ENCODE measurements at regions not wholly inside any gene's neighbourhood (a gene's known extent, or its start where the extent isn't known, plus 50 kb on each side); places are given as distances from the start of the nearest gene placed in this dataset.

DNA sequence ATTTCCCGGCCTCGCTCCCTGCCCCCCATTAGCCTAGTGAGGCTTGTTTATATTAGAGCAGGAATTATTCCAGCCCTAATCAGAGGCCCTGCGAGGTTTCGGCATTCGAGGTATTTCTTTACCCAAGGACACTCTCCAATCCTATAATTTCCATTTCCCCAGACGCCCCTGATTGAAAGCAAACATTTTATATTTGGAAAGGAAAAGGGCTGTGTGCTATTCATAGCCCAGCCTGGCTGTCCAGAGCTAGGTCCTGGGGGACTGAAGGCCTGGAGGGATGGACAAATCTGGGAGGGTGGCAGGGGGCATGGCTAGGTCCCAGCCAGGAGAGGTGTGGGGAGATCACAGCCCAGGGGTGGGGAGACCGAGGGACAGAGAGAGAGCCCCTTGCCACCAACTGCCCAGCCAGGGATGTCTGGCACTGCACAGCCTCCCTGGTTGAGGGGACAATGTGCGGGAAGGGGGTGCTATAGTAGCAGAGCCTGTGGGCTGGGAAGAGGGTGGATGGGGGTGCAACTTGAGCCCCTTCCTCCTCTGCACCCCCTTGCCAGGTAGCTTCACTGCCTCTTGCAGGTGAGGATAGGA lies 125.1 kb downstream of the BARX1 start:
- H3K9me3 ChIP-seq (ENCODE audit: insufficient read depth, low read length, severe bottlenecking) = no peaks in the 10 kb centered on the region
- TF ChIP-seq EZH2 (IDR thresholded peaks at IDR 0.05; ENCODE audit: borderline replicate concordance, low read depth, low read length, severe bottlenecking) = no peak
- TF ChIP-seq, protein P1, sequence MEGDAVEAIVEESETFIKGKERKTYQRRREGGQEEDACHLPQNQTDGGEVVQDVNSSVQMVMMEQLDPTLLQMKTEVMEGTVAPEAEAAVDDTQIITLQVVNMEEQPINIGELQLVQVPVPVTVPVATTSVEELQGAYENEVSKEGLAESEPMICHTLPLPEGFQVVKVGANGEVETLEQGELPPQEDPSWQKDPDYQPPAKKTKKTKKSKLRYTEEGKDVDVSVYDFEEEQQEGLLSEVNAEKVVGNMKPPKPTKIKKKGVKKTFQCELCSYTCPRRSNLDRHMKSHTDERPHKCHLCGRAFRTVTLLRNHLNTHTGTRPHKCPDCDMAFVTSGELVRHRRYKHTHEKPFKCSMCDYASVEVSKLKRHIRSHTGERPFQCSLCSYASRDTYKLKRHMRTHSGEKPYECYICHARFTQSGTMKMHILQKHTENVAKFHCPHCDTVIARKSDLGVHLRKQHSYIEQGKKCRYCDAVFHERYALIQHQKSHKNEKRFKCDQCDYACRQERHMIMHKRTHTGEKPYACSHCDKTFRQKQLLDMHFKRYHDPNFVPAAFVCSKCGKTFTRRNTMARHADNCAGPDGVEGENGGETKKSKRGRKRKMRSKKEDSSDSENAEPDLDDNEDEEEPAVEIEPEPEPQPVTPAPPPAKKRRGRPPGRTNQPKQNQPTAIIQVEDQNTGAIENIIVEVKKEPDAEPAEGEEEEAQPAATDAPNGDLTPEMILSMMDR (IDR thresholded peaks at IDR 0.05; ENCODE audit: borderline replicate concordance, extremely low read depth, low read length, poor library complexity, severe bottlenecking) = no peak
- peaks cover 2% of the 10 kb centered on the region for H3K27me3 ChIP-seq (ENCODE audit: insufficient read depth, low read length, poor library complexity)
- H3K4me2 ChIP-seq (ENCODE audit: insufficient read depth, low read length) = no peak overlapping the region
- no peak overlapping the region for H2AFZ ChIP-seq (ENCODE audit: low read depth, low read length)
- H3K36me3 ChIP-seq (ENCODE audit: insufficient read depth, low read length) = no peaks in the 10 kb centered on the region
- no peaks in the 10 kb centered on the region for H3K4me1 ChIP-seq (ENCODE audit: insufficient read depth, low read length)
- no peak for ATAC-seq (ENCODE audit: insufficient read depth, low read depth)
- no peak overlapping the region for H3K9ac ChIP-seq (ENCODE audit: low read depth, low read length)
- no peak overlapping the region for H3K27ac ChIP-seq (ENCODE audit: low read length)
- DNase-seq = no peak
- H3K79me2 ChIP-seq (ENCODE audit: insufficient read depth, low read length) = no peaks in the 10 kb centered on the region
- no peaks in the 10 kb centered on the region for H4K20me1 ChIP-seq (ENCODE audit: insufficient read depth, low read length)
- H3K4me3 ChIP-seq (ENCODE audit: low read depth in 1 of 2, low read length in 2 of 2) = no peak overlapping the region

DNA sequence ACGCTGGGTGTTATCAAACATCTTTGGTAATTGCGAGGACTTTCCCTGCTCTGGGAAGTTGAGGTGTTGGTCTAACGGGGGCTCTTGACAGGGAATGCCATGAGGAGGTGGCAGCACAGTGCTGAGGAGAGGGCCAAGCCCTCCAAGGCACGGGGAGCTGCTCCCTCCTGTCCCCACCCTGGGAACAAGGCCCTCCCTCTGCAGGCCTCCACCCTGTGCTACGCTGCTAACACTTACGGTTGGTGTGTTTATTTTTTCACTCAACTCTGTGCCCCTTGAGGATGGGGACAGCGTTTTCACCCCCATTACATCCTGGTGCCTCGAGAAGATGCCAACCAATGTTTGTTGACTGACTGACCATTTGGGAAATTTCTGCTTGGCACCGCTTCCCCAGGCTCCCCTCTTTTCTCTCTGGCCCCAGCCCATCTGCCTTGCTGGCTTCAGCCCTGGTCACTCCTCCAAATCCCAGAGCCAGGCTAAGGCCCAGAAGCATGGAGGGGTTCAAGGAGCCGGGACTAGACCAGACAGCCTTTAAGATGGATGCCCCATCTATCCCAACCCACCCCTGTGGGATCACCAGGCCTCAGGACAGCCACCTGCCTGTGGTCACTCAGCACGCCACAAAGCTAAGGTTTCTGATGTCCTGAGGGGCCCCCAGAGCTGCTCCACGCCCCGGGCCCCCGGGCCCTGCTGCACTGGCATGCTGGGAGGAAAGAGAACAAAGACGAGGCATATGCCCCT lies 125.7 kb downstream of the BARX1 start:
- ATAC-seq (ENCODE audit: insufficient read depth, low read depth) = no peak
- DNase-seq = no peak
- Histone ChIP-seq H3K79me2 (ENCODE audit: insufficient read depth, low read length) (no peaks in the 10 kb centered on the region), H4K20me1 (ENCODE audit: insufficient read depth, low read length) (no peaks in the 10 kb centered on the region), H3K4me3 (ENCODE audit: low read depth in 1 of 2, low read length in 2 of 2) (no peak overlapping the region), H3K36me3 (ENCODE audit: insufficient read depth, low read length) (no peaks in the 10 kb centered on the region), H3K27ac (ENCODE audit: low read length) (no peak overlapping the region), H3K9ac (ENCODE audit: low read depth, low read length) (no peak overlapping the region), H3K9me3 (ENCODE audit: insufficient read depth, low read length, severe bottlenecking) (no peaks in the 10 kb centered on the region), H3K4me1 (ENCODE audit: insufficient read depth, low read length) (no peaks in the 10 kb centered on the region), H2AFZ (ENCODE audit: low read depth, low read length) (no peak overlapping the region), H3K4me2 (ENCODE audit: insufficient read depth, low read length) (no peak overlapping the region), H3K27me3 (ENCODE audit: insufficient read depth, low read length, poor library complexity) (peaks cover 2% of the 10 kb centered on the region)
- TF ChIP-seq EZH2 (IDR thresholded peaks at IDR 0.05; ENCODE audit: borderline replicate concordance, low read depth, low read length, severe bottlenecking) = no peak
- TF ChIP-seq, protein P1 (IDR thresholded peaks at IDR 0.05; ENCODE audit: borderline replicate concordance, extremely low read depth, low read length, poor library complexity, severe bottlenecking) = no peak

DNA sequence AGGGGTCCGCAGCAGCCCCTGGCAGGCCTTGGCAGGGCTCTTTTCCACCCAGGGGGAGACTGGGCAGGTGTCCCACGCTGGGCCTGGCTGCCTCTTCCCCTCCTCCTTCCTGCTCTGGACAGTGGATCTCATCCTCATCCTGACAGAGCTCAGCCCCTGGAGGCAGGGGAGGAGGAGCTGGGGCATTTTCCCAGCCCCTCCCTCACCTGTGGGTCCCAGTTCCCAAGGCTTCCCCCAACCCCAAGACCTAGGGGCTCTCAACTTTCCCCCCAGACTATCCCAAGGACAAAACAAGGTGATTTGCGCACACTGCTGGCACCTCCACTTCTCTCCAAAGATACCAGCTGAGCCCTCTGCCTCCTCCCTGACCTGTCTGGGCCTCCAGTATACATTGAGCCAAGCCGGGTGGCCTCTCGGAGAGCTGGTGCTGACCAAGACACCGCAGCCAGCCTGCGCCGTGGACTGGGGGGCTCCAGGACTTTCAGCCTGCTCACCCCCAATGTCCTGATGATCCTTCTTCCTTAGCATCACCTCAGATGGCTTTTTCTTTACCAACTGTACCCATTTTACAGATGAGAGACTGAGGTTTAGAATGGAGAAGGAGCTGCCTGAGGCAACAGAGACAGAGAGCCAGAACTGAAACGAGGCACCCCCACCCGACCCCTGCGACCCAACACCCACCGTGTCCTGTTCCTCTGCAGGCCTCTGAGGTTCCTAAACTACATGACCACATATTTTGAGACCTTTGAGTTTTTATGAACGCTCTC lies 126.6 kb downstream of the BARX1 start:
- Histone ChIP-seq H3K9me3 (ENCODE audit: insufficient read depth, low read length, severe bottlenecking) (no peaks in the 10 kb centered on the region), H3K4me3 (ENCODE audit: low read depth in 1 of 2, low read length in 2 of 2) (no peak overlapping the region), H3K9ac (ENCODE audit: low read depth, low read length) (no peak overlapping the region), H3K27ac (ENCODE audit: low read length) (no peak overlapping the region), H3K36me3 (ENCODE audit: insufficient read depth, low read length) (no peaks in the 10 kb centered on the region), H3K79me2 (ENCODE audit: insufficient read depth, low read length) (no peaks in the 10 kb centered on the region), H2AFZ (ENCODE audit: low read depth, low read length) (no peak overlapping the region), H3K27me3 (ENCODE audit: insufficient read depth, low read length, poor library complexity) (peaks cover 2% of the 10 kb centered on the region), H4K20me1 (ENCODE audit: insufficient read depth, low read length) (no peaks in the 10 kb centered on the region), H3K4me2 (ENCODE audit: insufficient read depth, low read length) (no peak overlapping the region), H3K4me1 (ENCODE audit: insufficient read depth, low read length) (no peaks in the 10 kb centered on the region)
- DNase-seq (no peak), ATAC-seq (ENCODE audit: insufficient read depth, low read depth) (no peak)
- TF ChIP-seq EZH2 (IDR thresholded peaks at IDR 0.05; ENCODE audit: borderline replicate concordance, low read depth, low read length, severe bottlenecking) = no peak
- TF ChIP-seq, protein P1 (IDR thresholded peaks at IDR 0.05; ENCODE audit: borderline replicate concordance, extremely low read depth, low read length, poor library complexity, severe bottlenecking) = no peak

Measured in DND-41 (cell line).